ENCODE measurements at regions not wholly inside any gene's neighbourhood (a gene's known extent, or its start where the extent isn't known, plus 50 kb on each side); places are given as distances from the start of the nearest gene placed in this dataset.
A peak's percentile ranks its signal among the peaks of the same experiment; 100 is the strongest.

GRCh38 chr16:51470492-51470891 is 319.4 kb upstream of the SALL1 start:
- DNase-seq (ENCODE audit: extremely low read depth, low read depth): no peak
- no peak for TF ChIP-seq CTCF (IDR thresholded peaks at IDR 0.05; ENCODE audit: low read depth, low read length, missing control alignments)
- H3K4me3 ChIP-seq (replicated peaks; ENCODE audit: low read depth, low read length): no peak overlapping the region

GRCh38 chr16:51464996-51465395 is 313.9 kb upstream of the SALL1 start:
- no peak for TF ChIP-seq CTCF (IDR thresholded peaks at IDR 0.05; ENCODE audit: low read depth, low read length, missing control alignments)
- no peak for DNase-seq (ENCODE audit: extremely low read depth, low read depth)
- H3K4me3 ChIP-seq (replicated peaks; ENCODE audit: low read depth, low read length): no peak overlapping the region

GRCh38 chr16:51461255-51461654 is 310.2 kb upstream of the SALL1 start:
- no peak for DNase-seq (ENCODE audit: extremely low read depth, low read depth)
- peak; percentile 5 for TF ChIP-seq CTCF (IDR thresholded peaks at IDR 0.05; ENCODE audit: low read depth, low read length, missing control alignments)
- H3K4me3 ChIP-seq (replicated peaks; ENCODE audit: low read depth, low read length): no peak overlapping the region

GRCh38 chr16:51458356-51459140 is 307.5 kb upstream of the SALL1 start:
- TF ChIP-seq CTCF (IDR thresholded peaks at IDR 0.05; ENCODE audit: low read depth, low read length, missing control alignments): no peak
- no peak overlapping the region for H3K4me3 ChIP-seq (replicated peaks; ENCODE audit: low read depth, low read length)
- DNase-seq (ENCODE audit: extremely low read depth, low read depth): no peak

GRCh38 chr16:51457775-51458174 is 306.7 kb upstream of the SALL1 start:
- H3K4me3 ChIP-seq (replicated peaks; ENCODE audit: low read depth, low read length): no peak overlapping the region
- no peak for TF ChIP-seq CTCF (IDR thresholded peaks at IDR 0.05; ENCODE audit: low read depth, low read length, missing control alignments)
- no peak for DNase-seq (ENCODE audit: extremely low read depth, low read depth)

GRCh38 chr16:51455398-51455797 is 304.3 kb upstream of the SALL1 start:
- TF ChIP-seq CTCF (IDR thresholded peaks at IDR 0.05; ENCODE audit: low read depth, low read length, missing control alignments): no peak
- no peak overlapping the region for H3K4me3 ChIP-seq (replicated peaks; ENCODE audit: low read depth, low read length)
- no peak for DNase-seq (ENCODE audit: extremely low read depth, low read depth)

- no peak for TF ChIP-seq CTCF (IDR thresholded peaks at IDR 0.05; ENCODE audit: low read depth, low read length, missing control alignments)
- no peak for DNase-seq (ENCODE audit: extremely low read depth, low read depth)
Measured at GRCh38 chr16:51453251-51453650, 302.2 kb upstream of the SALL1 start.

More at GRCh38 chr16:51453251-51453650, 302.2 kb upstream of the SALL1 start:
- H3K4me3 ChIP-seq (replicated peaks; ENCODE audit: low read depth, low read length): no peak overlapping the region

Measured in HFF-Myc (cell line).